AG04450 (cell line): ENCODE measurements at regions not wholly inside any gene's neighbourhood (a gene's known extent, or its start where the extent isn't known, plus 50 kb on each side); places are given as distances from the start of the nearest gene placed in this dataset.

Source experiments
- CTCF ChIA-PET: fragments of 300-600, 350-600 bp; formaldehyde crosslinking; extraction: SDS; loops from one replicate; lab custom pipeline; 2022; ENCODE audit warnings: antibody characterized with exemption, inconsistent platforms; lab: Charles Lee
- POLR2A ChIA-PET: fragments of 350-600 bp; formaldehyde crosslinking; extraction: SDS; loops from one replicate; lab custom pipeline; 2021; ENCODE audit warnings: antibody characterized with exemption, inconsistent platforms; lab: Yijun Ruan, JAX
- DNase-seq: peaks from one replicate; pipeline ENCODE4 v3.0.0-alpha.2; 2011; ENCODE audit warnings: low read depth, low spot score
- H3K27ac ChIP-seq: one replicate; pipeline ENCODE4 v1.5.1; 2012; ENCODE audit warnings: low read depth, low read length, control low read depth
- H3K27me3 ChIP-seq: one replicate; pipeline ENCODE4 v1.6.0; 2012; ENCODE audit warnings: low read length; ENCODE audit not compliant: control insufficient read depth, insufficient read depth
- H3K4me3 ChIP-seq: 2 replicates; pipeline ENCODE4 v1.5.1; 2011; ENCODE audit warnings: mild to moderate bottlenecking, low read depth, low read length, control low read depth
- H3K9me3 ChIP-seq: 2 replicates; pipeline ENCODE4 v1.5.1; 2012; ENCODE audit warnings: low read length; ENCODE audit not compliant: control insufficient read depth, insufficient read depth
- CTCF ChIP-seq: IDR thresholded peaks from 2 replicates; pipeline ENCODE4 v1.5.1; 2011; ENCODE audit warnings: low read depth, low read length, control low read depth, inconsistent platforms

GRCh38 chr2:37764739-37765138, 93.3 kb upstream of the CDC42EP3 start:
- CTCF ChIA-PET: interaction anchor here (1.2 kb wide), 1 partner anchor 127 kb away, joined by 3 read pairs; no protein-coding TSS in a partner anchor

GRCh38 chr2:37766106-37766505, 94.7 kb upstream of the CDC42EP3 start:
- Histone ChIP-seq H3K27me3 (no peaks in the 10 kb centered on the region), H3K27ac (no peak overlapping the region), H3K9me3 (no peaks in the 10 kb centered on the region), H3K4me3 (no peak overlapping the region)
- CTCF ChIA-PET: interaction anchor here (0.6 kb wide), 1 partner anchor 62 kb away, joined by 3 read pairs; no protein-coding TSS in a partner anchor
- POLR2A ChIA-PET: interaction anchor here (0.9 to 1.8 kb wide), 6 partner anchors 11 to 125 kb away, joined by 3 to 7 read pairs (median 4); partner anchors contain the start of gene CDC42EP3
- TF ChIP-seq CTCF: no peak
- DNase-seq: no peak

More at GRCh38 chr2:37764739-37765138, 93.3 kb upstream of the CDC42EP3 start:
- POLR2A ChIA-PET: interaction anchor here (0.6 to 0.8 kb wide), 2 partner anchors 53 to 95 kb away, joined by 3 to 10 read pairs; no protein-coding TSS in a partner anchor
- Histone ChIP-seq H3K4me3 (no peak overlapping the region), H3K27me3 (no peaks in the 10 kb centered on the region), H3K9me3 (no peaks in the 10 kb centered on the region), H3K27ac (no peak overlapping the region)
- TF ChIP-seq CTCF: no peak
- DNase-seq: no peak

GRCh38 chr2:37767046-37767445, 95.6 kb upstream of the CDC42EP3 start:
- POLR2A ChIA-PET: interaction anchor here (1.8 kb wide), 1 partner anchor 96 kb away, joined by 5 read pairs; the partner anchor contains the start of gene CDC42EP3

GRCh38 chr2:37767959-37768925, 96.8 kb upstream of the CDC42EP3 start:
- H3K4me3 ChIP-seq: no peak overlapping the region
- POLR2A ChIA-PET: interaction anchor here (0.8 to 1.9 kb wide), 13 partner anchors 8 to 354 kb away, joined by 3 to 8 read pairs (median 5); partner anchors contain the start of gene CDC42EP3
- peak; percentile 85 for DNase-seq
- no peaks in the 10 kb centered on the region for H3K9me3 ChIP-seq
- TF ChIP-seq CTCF: no peak
- H3K27me3 ChIP-seq: no peaks in the 10 kb centered on the region
- CTCF ChIA-PET: no interaction called here
- H3K27ac ChIP-seq: peak overlapping the region; percentile 82

More at GRCh38 chr2:37767046-37767445, 95.6 kb upstream of the CDC42EP3 start:
- CTCF ChIA-PET: no interaction called here
- no peak overlapping the region for H3K4me3 ChIP-seq
- H3K27me3 ChIP-seq: no peaks in the 10 kb centered on the region
- no peaks in the 10 kb centered on the region for H3K9me3 ChIP-seq
- TF ChIP-seq CTCF: no peak
- DNase-seq: no peak
- peak overlapping the region; percentile 65 for H3K27ac ChIP-seq

- CTCF ChIA-PET: interaction anchor here (1.4 kb wide), 1 partner anchor 63 kb away, joined by 4 read pairs; no protein-coding TSS in a partner anchor
- peak overlapping the region; percentile 82 for H3K27ac ChIP-seq
- H3K9me3 ChIP-seq: no peaks in the 10 kb centered on the region
Measured at GRCh38 chr2:37769551-37769950, 98.1 kb upstream of the CDC42EP3 start.

More at GRCh38 chr2:37769551-37769950, 98.1 kb upstream of the CDC42EP3 start:
- DNase-seq: no peak
- TF ChIP-seq CTCF: no peak
- H3K27me3 ChIP-seq: no peaks in the 10 kb centered on the region
- H3K4me3 ChIP-seq: no peak overlapping the region
- POLR2A ChIA-PET: interaction anchor here (1.9 kb wide), 1 partner anchor 13 kb away, joined by 8 read pairs; no protein-coding TSS in a partner anchor
